GM12878 (cell line): ENCODE measurements at regions not wholly inside any gene's neighbourhood (a gene's known extent, or its start where the extent isn't known, plus 50 kb on each side); places are given as distances from the start of the nearest gene placed in this dataset.

ENCODE experiments used
- ATAC-seq: fragments of 200-7000 bp; cut with Tn5 transposase; 3 replicates; pipeline ENCODE4 v1.9.1; 2020; ENCODE audit warnings: mild to moderate bottlenecking, moderate library complexity
- BruUV-seq: library from RNA; stranded (reverse); fragments of 400-500 nt; replicated peaks from 2 replicates; lab custom pipeline; 2021; lab: Mats Ljungman, UMichigan
- CTCF ChIA-PET: fragments of 300-600 bp; sonication (Branson Sonifier 250); formaldehyde crosslinking; extraction: SDS; loops from one replicate; lab custom pipeline; 2021; ENCODE audit warnings: inconsistent platforms; lab: Yijun Ruan, JAX
- POLR2A ChIA-PET: fragments of 350-600 bp; formaldehyde crosslinking; extraction: SDS; loops from one replicate; lab custom pipeline; 2021; ENCODE audit warnings: inconsistent platforms; lab: Charles Lee
- RAD21 ChIA-PET: fragments of 300-600 bp; sonication (Branson Sonifier 250); formaldehyde crosslinking; loops from one replicate; lab custom pipeline; 2023; ENCODE audit warnings: antibody characterized with exemption; ENCODE audit not compliant: unreplicated experiment; lab: Charles Lee
- SMC1A ChIA-PET: fragments of 300-600 bp; sonication (Branson Sonifier 250); formaldehyde crosslinking; loops from one replicate; lab custom pipeline; 2023; ENCODE audit not compliant: unreplicated experiment, uncharacterized antibody; lab: Charles Lee
- DNase-seq: peaks from one replicate; pipeline ENCODE4 v3.0.0-alpha.2; 2011; ENCODE audit warnings: low read depth, low spot score
- FAIRE-seq: peaks from 3 replicates; lab custom pipeline; 2011; peaks lifted over from hg19 to GRCh38; lab: Jason Lieb, UNC
- H2AFZ ChIP-seq: 2 replicates; pipeline ENCODE4 v1.6.0; 2011; ENCODE audit warnings: low read depth, low read length, control low read depth; ENCODE audit not compliant: control insufficient read depth
- H3K27ac ChIP-seq: 2 replicates; pipeline ENCODE4 v1.5.1; 2011; ENCODE audit warnings: control low read depth; ENCODE audit not compliant: control insufficient read depth, insufficient read depth
- H3K27me3 ChIP-seq, 2 experiments: replicated peaks in 1 of 2; 2 replicates each; pipeline versions ENCODE4 v1.6.0 to v1.6.1; 2011; ENCODE audit warnings: low read length in 1 of 2; ENCODE audit not compliant: control insufficient read depth in 2 of 2, insufficient read depth in 2 of 2
- H3K36me3 ChIP-seq, 2 experiments: 2 replicates each; pipeline ENCODE4 v1.5.1; 2011; ENCODE audit warnings: low read length in 1 of 2; ENCODE audit not compliant: control insufficient read depth in 2 of 2, insufficient read depth in 2 of 2
- H3K4me1 ChIP-seq: 2 replicates; pipeline ENCODE4 v1.6.1; 2011; ENCODE audit warnings: mild to moderate bottlenecking, low read length, moderate library complexity, mixed read lengths; ENCODE audit not compliant: control insufficient read depth, insufficient read depth
- H3K4me2 ChIP-seq: 2 replicates; pipeline ENCODE4 v1.6.0; 2011; ENCODE audit warnings: control low read depth; ENCODE audit not compliant: control insufficient read depth, insufficient read depth
- H3K4me3 ChIP-seq: fragments of 200-600 bp; sonication (generic); 2 replicates; pipeline ENCODE4 v1.5.1; 2016
- H3K79me2 ChIP-seq: 2 replicates; pipeline ENCODE4 v1.6.0; 2011; ENCODE audit warnings: low read length; ENCODE audit not compliant: control insufficient read depth, insufficient read depth
- H3K9ac ChIP-seq: 2 replicates; pipeline ENCODE4 v1.8.0; 2011; ENCODE audit warnings: low read length, control low read depth, mixed read lengths; ENCODE audit not compliant: control insufficient read depth, insufficient read depth
- H3K9me3 ChIP-seq: replicated peaks from 3 replicates; pipeline ENCODE4 v1.5.1; 2011; ENCODE audit warnings: mild to moderate bottlenecking, low read length; ENCODE audit not compliant: control insufficient read depth, insufficient read depth
- H4K20me1 ChIP-seq: 2 replicates; pipeline ENCODE4 v1.6.0; 2011; ENCODE audit not compliant: control insufficient read depth, insufficient read depth
- CHD4 ChIP-seq: fragments of 200-600 bp; sonication (generic); IDR thresholded peaks from 2 replicates; pipeline ENCODE4 v1.6.1; 2016; ENCODE audit warnings: mild to moderate bottlenecking
- IKZF2 ChIP-seq, 2 experiments: fragments of 450-650 bp; IDR thresholded peaks; 2 replicates each; pipeline ENCODE4 v1.6.1; 2017; ENCODE audit warnings: mild to moderate bottlenecking in 2 of 2, moderate library complexity in 2 of 2
- JUNB ChIP-seq: IDR thresholded peaks from 2 replicates; pipeline ENCODE4 v1.6.1; 2016; ENCODE audit warnings: antibody characterized with exemption, mild to moderate bottlenecking
- NBN ChIP-seq: fragments of 450-650 bp; IDR thresholded peaks from 2 replicates; pipeline ENCODE4 v1.6.1; 2016
- PAX8 ChIP-seq: fragments of 450-650 bp; IDR thresholded peaks from 2 replicates; pipeline ENCODE4 v1.6.1; 2017; ENCODE audit warnings: mild to moderate bottlenecking, moderate library complexity
- POU2F2 ChIP-seq: IDR thresholded peaks from 3 replicates; pipeline ENCODE4 v1.6.1; 2011; ENCODE audit warnings: low read depth, mild to moderate bottlenecking, low read length, borderline replicate concordance
- SP1 ChIP-seq: IDR thresholded peaks from one replicate; pipeline ENCODE4 v1.6.1; 2011; ENCODE audit warnings: low read depth, low read length
- SREBF1 ChIP-seq: IDR thresholded peaks from 2 replicates; pipeline ENCODE4 v1.6.1; 2012; ENCODE audit warnings: mild to moderate bottlenecking, low read length
- SUPT20H ChIP-seq: IDR thresholded peaks from 2 replicates; pipeline ENCODE4 v1.6.1; 2011; ENCODE audit warnings: low read depth, mild to moderate bottlenecking, low read length, moderate library complexity, borderline replicate concordance; ENCODE audit not compliant: control insufficient read depth
- WGBS: methylation state at CpG from one replicate; pipeline ENCODE4 v1.1.6; 2016; ENCODE audit warnings: low lambda C conversion rate; ENCODE audit not compliant: insufficient replicate concordance, insufficient coverage; ENCODE audit errors: missing lambda C conversion rate; 5-methylcytosine and 5-hydroxymethylcytosine counted together
- in situ Hi-C: fragments of 300-500 bp; cut with MboI; formaldehyde crosslinking; loops from 9 replicates; pipeline ENCODE4 v1.14.3; 2018; ENCODE audit warnings: mixed read lengths
- intact Hi-C: fragments of 100-400 bp; cut with micrococcal nuclease; formaldehyde crosslinking; loops from one replicate; pipeline ENCODE4 v1.14.2; 2022; ENCODE audit not compliant: unreplicated experiment
- TF ChIP-seq, protein P1 (sequence below): fragments of 450-650 bp; IDR thresholded peaks from 2 replicates; pipeline ENCODE4 v1.6.1; 2016; ENCODE audit warnings: mild to moderate bottlenecking, moderate library complexity, borderline replicate concordance
- TF ChIP-seq, protein P2 (sequence below): fragments of 450-650 bp; IDR thresholded peaks from 2 replicates; pipeline ENCODE4 v1.6.1; 2018; ENCODE audit warnings: borderline replicate concordance, mild to moderate bottlenecking; ENCODE audit not compliant: partially characterized antibody
- TF ChIP-seq, protein P3 (sequence below): IDR thresholded peaks from 2 replicates; pipeline ENCODE4 v1.6.1; 2011; ENCODE audit warnings: low read depth, mild to moderate bottlenecking, low read length, moderate library complexity, borderline replicate concordance; ENCODE audit errors: extremely low read depth

DNA sequence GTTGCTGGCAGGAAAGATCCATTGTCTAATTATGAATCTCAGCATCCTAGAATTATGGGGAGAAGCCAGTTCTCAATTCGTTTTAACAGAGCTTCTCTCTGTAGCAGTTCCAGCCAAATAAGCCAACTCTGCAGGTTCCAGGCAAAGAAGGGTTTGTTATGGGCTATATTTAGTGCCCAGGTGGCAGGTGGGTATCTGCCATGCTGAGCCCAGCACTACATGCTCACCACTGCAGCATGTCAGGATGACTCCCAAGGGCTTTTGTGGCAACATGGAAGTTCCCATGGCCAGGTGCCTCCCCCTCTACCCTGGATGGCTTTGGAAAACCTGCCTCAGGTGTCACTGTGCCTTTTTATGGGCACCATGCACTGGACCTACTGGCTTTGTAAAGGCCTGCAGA is 74.5 kb upstream of the KCNK12 start (continued):
- TF ChIP-seq, protein P1, sequence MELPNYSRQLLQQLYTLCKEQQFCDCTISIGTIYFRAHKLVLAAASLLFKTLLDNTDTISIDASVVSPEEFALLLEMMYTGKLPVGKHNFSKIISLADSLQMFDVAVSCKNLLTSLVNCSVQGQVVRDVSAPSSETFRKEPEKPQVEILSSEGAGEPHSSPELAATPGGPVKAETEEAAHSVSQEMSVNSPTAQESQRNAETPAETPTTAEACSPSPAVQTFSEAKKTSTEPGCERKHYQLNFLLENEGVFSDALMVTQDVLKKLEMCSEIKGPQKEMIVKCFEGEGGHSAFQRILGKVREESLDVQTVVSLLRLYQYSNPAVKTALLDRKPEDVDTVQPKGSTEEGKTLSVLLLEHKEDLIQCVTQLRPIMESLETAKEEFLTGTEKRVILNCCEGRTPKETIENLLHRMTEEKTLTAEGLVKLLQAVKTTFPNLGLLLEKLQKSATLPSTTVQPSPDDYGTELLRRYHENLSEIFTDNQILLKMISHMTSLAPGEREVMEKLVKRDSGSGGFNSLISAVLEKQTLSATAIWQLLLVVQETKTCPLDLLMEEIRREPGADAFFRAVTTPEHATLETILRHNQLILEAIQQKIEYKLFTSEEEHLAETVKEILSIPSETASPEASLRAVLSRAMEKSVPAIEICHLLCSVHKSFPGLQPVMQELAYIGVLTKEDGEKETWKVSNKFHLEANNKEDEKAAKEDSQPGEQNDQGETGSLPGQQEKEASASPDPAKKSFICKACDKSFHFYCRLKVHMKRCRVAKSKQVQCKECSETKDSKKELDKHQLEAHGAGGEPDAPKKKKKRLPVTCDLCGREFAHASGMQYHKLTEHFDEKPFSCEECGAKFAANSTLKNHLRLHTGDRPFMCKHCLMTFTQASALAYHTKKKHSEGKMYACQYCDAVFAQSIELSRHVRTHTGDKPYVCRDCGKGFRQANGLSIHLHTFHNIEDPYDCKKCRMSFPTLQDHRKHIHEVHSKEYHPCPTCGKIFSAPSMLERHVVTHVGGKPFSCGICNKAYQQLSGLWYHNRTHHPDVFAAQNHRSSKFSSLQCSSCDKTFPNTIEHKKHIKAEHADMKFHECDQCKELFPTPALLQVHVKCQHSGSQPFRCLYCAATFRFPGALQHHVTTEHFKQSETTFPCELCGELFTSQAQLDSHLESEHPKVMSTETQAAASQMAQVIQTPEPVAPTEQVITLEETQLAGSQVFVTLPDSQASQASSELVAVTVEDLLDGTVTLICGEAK: no peak
- TF ChIP-seq SUPT20H: no peak

DNA sequence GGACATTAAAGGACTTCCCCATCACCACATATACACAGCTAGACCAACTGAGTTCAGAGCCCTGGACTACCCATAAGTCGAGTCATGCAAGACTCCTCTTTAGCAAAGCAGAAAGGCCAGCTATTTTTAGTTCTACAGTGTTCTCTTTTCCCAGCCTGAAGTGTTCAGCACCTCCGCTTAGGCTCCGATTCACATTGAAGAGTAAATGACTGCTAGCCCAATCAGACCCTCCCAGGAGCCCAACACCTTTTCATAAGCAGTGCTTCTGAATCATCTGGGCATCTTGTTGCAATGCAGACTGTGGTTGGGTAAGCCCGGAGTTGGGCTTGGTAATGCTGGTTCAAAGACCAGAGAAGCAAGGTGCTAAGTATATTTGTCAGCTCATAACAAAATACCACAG is 73.6 kb upstream of the KCNK12 start:
- H3K27ac ChIP-seq: no peak overlapping the region
- no peak overlapping the region for H3K4me2 ChIP-seq
- in situ Hi-C loops: no loop called here
- no peak for ATAC-seq
- ChIA-PET RAD21 (no interaction called here), POLR2A (no interaction called here)
- H2AFZ ChIP-seq: no peak overlapping the region
- H3K9me3 ChIP-seq: no peaks in the 10 kb centered on the region
- H3K79me2 ChIP-seq: no peaks in the 10 kb centered on the region
- H3K4me1 ChIP-seq: no peaks in the 10 kb centered on the region
- H3K27me3 ChIP-seq: no peaks in the 10 kb centered on the region
- BruUV-seq: no TSS peak
- no peak for FAIRE-seq
- H4K20me1 ChIP-seq: no peaks in the 10 kb centered on the region
- H3K9ac ChIP-seq: no peak overlapping the region
- no peak for TF ChIP-seq CHD4
- TF ChIP-seq, protein P2, sequence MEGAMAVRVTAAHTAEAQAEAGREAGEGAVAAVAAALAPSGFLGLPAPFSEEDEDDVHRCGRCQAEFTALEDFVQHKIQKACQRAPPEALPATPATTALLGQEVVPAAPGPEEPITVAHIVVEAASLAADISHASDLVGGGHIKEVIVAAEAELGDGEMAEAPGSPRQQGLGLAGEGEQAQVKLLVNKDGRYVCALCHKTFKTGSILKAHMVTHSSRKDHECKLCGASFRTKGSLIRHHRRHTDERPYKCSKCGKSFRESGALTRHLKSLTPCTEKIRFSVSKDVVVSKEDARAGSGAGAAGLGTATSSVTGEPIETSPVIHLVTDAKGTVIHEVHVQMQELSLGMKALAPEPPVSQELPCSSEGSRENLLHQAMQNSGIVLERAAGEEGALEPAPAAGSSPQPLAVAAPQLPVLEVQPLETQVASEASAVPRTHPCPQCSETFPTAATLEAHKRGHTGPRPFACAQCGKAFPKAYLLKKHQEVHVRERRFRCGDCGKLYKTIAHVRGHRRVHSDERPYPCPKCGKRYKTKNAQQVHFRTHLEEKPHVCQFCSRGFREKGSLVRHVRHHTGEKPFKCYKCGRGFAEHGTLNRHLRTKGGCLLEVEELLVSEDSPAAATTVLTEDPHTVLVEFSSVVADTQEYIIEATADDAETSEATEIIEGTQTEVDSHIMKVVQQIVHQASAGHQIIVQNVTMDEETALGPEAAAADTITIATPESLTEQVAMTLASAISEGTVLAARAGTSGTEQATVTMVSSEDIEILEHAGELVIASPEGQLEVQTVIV: no peak
- TF ChIP-seq, protein P3, sequence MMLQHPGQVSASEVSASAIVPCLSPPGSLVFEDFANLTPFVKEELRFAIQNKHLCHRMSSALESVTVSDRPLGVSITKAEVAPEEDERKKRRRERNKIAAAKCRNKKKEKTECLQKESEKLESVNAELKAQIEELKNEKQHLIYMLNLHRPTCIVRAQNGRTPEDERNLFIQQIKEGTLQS: no peak
- no peak for TF ChIP-seq POU2F2
- TF ChIP-seq SREBF1: no peak
- no peak for TF ChIP-seq PAX8
- no peak for TF ChIP-seq NBN
- TF ChIP-seq SP1: no peak
- no peak for TF ChIP-seq IKZF2 (IDR thresholded peaks at IDR 0.05)
- no peak for TF ChIP-seq JUNB
- TF ChIP-seq, all 136 proteins: peak for 0
- intact Hi-C loops: no loop called here
- SMC1A ChIA-PET: no interaction called here
- CTCF ChIA-PET: no interaction called here
- no peaks in the 10 kb centered on the region for H3K36me3 ChIP-seq
- 34% methylated on average over 4 of the region's 4 CpGs for WGBS
- no peak overlapping the region for H3K4me3 ChIP-seq
- no peak for DNase-seq
